ENCODE measurements at regions not wholly inside any gene's neighbourhood (a gene's known extent, or its start where the extent isn't known, plus 50 kb on each side); places are given as distances from the start of the nearest gene placed in this dataset.

GRCh38 chr2:136402281-136402680 lies 284.3 kb upstream of the CXCR4 start:
- no peak for DNase-seq (ENCODE audit: low spot score)
- TF ChIP-seq CTCF (IDR thresholded peaks at IDR 0.05; ENCODE audit: borderline replicate concordance, control extremely low read depth, extremely low read depth, insufficient read depth, missing control alignments) = no peak
- in situ Hi-C loops (cut with MboI; ENCODE audit: low sequenced_read_pairs, unreplicated experiment) = loop anchor here (25.0 kb wide), 1 partner anchor 1435 kb away; no protein-coding TSS in a partner anchor

- DNase-seq (ENCODE audit: low spot score) = no peak
- in situ Hi-C loops (cut with MboI; ENCODE audit: low sequenced_read_pairs, unreplicated experiment) = loop anchor here (25.0 kb wide), 2 partner anchors 1412 to 1438 kb away; no protein-coding TSS in a partner anchor
- TF ChIP-seq CTCF (IDR thresholded peaks at IDR 0.05; ENCODE audit: borderline replicate concordance, control extremely low read depth, extremely low read depth, insufficient read depth, missing control alignments) = no peak
These were observed 281.8 kb upstream of the CXCR4 start for GRCh38 chr2:136399667-136400289.

- in situ Hi-C loops (cut with MboI; ENCODE audit: low sequenced_read_pairs, unreplicated experiment) = loop anchor here (25.0 kb wide), 1 partner anchor 1408 kb away; no protein-coding TSS in a partner anchor
- TF ChIP-seq CTCF (IDR thresholded peaks at IDR 0.05; ENCODE audit: borderline replicate concordance, control extremely low read depth, extremely low read depth, insufficient read depth, missing control alignments) = no peak
- DNase-seq (ENCODE audit: low spot score) = no peak
These were observed 277.6 kb upstream of the CXCR4 start for GRCh38 chr2:136395582-136395981.

GRCh38 chr2:136394136-136395060 lies 276.4 kb upstream of the CXCR4 start:
- peak; percentile 41 for DNase-seq (ENCODE audit: low spot score)
- no peak for TF ChIP-seq CTCF (IDR thresholded peaks at IDR 0.05; ENCODE audit: borderline replicate concordance, control extremely low read depth, extremely low read depth, insufficient read depth, missing control alignments)
- in situ Hi-C loops (cut with MboI; ENCODE audit: low sequenced_read_pairs, unreplicated experiment) = loop anchor here (25.0 kb wide), 1 partner anchor 1407 kb away; no protein-coding TSS in a partner anchor

GRCh38 chr2:136393514-136393913 lies 275.6 kb upstream of the CXCR4 start:
- no peak for TF ChIP-seq CTCF (IDR thresholded peaks at IDR 0.05; ENCODE audit: borderline replicate concordance, control extremely low read depth, extremely low read depth, insufficient read depth, missing control alignments)
- in situ Hi-C loops (cut with MboI; ENCODE audit: low sequenced_read_pairs, unreplicated experiment) = loop anchor here (25.0 kb wide), 1 partner anchor 1406 kb away; no protein-coding TSS in a partner anchor
- no peak for DNase-seq (ENCODE audit: low spot score)

GRCh38 chr2:136392897-136393505 lies 275.1 kb upstream of the CXCR4 start:
- no peak for DNase-seq (ENCODE audit: low spot score)
- no peak for TF ChIP-seq CTCF (IDR thresholded peaks at IDR 0.05; ENCODE audit: borderline replicate concordance, control extremely low read depth, extremely low read depth, insufficient read depth, missing control alignments)
- in situ Hi-C loops (cut with MboI; ENCODE audit: low sequenced_read_pairs, unreplicated experiment) = loop anchor here (25.0 kb wide), 1 partner anchor 1406 kb away; no protein-coding TSS in a partner anchor
